ENCODE measurements at regions not wholly inside any gene's neighbourhood (a gene's known extent, or its start where the extent isn't known, plus 50 kb on each side); places are given as distances from the start of the nearest gene placed in this dataset.

DNA sequence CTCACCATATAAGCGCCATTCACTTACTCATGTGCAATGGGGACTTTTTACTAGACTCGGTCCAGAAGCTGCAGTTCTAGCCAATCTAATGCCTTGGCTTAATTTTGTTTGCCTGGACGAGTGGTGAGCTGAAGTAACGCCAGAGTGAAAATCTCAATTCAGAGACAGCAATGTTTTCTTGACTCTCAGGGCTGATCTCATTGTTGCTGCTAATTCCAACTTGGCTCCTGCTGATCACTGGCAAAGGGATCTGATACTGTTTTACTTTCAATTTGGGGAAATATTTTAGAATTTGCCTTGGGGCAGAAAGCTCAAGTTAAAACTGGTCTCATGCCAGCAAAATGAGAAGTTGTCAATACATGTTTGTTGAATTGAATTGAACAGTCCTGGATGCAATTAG lies 906.6 kb upstream of the CDH2 start:
- TF ChIP-seq, protein P1, sequence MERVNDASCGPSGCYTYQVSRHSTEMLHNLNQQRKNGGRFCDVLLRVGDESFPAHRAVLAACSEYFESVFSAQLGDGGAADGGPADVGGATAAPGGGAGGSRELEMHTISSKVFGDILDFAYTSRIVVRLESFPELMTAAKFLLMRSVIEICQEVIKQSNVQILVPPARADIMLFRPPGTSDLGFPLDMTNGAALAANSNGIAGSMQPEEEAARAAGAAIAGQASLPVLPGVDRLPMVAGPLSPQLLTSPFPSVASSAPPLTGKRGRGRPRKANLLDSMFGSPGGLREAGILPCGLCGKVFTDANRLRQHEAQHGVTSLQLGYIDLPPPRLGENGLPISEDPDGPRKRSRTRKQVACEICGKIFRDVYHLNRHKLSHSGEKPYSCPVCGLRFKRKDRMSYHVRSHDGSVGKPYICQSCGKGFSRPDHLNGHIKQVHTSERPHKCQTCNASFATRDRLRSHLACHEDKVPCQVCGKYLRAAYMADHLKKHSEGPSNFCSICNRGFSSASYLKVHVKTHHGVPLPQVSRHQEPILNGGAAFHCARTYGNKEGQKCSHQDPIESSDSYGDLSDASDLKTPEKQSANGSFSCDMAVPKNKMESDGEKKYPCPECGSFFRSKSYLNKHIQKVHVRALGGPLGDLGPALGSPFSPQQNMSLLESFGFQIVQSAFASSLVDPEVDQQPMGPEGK (CRISPR knock-in tag; IDR thresholded peaks at IDR 0.05; ENCODE audit: borderline replicate concordance), result no peak
- TF ChIP-seq, protein P2, sequence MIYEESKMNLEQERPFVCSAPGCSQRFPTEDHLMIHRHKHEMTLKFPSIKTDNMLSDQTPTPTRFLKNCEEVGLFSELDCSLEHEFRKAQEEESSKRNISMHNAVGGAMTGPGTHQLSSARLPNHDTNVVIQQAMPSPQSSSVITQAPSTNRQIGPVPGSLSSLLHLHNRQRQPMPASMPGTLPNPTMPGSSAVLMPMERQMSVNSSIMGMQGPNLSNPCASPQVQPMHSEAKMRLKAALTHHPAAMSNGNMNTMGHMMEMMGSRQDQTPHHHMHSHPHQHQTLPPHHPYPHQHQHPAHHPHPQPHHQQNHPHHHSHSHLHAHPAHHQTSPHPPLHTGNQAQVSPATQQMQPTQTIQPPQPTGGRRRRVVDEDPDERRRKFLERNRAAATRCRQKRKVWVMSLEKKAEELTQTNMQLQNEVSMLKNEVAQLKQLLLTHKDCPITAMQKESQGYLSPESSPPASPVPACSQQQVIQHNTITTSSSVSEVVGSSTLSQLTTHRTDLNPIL (CRISPR knock-in tag; IDR thresholded peaks at IDR 0.05; ENCODE audit: low read depth), result no peak
- no peak for TF ChIP-seq ZNF70 (CRISPR knock-in tag; IDR thresholded peaks at IDR 0.05)
- TF ChIP-seq OSR1 (CRISPR knock-in tag; IDR thresholded peaks at IDR 0.05), result no peak
- no peak for TF ChIP-seq ZFP30 (CRISPR knock-in tag; IDR thresholded peaks at IDR 0.05)
- TF ChIP-seq PPARA (CRISPR knock-in tag; IDR thresholded peaks at IDR 0.05; ENCODE audit: borderline replicate concordance), result no peak

Measured in SK-N-SH treated with all-trans-retinoic acid at 6 μM for 48 hours (cell line).